Neuronal stem cell (in vitro differentiated cells): ENCODE measurements at regions not wholly inside any gene's neighbourhood (a gene's known extent, or its start where the extent isn't known, plus 50 kb on each side); places are given as distances from the start of the nearest gene placed in this dataset.

ENCODE experiments used
- DNase-seq: peaks from one replicate; pipeline ENCODE4 v3.0.0-alpha.2; 2013; ENCODE audit warnings: low spot score
- H2AFZ ChIP-seq: one replicate; pipeline ENCODE4 v1.6.1; 2013; ENCODE audit warnings: mild to moderate bottlenecking, low read length, inconsistent platforms
- H2AK5ac ChIP-seq: 2 replicates; pipeline ENCODE4 v1.6.1; 2013; ENCODE audit warnings: low read depth, mild to moderate bottlenecking, inconsistent platforms, low read length, moderate library complexity, mixed read lengths
- H2BK120ac ChIP-seq: 2 replicates; pipeline ENCODE4 v1.6.1; 2013; ENCODE audit warnings: low read depth, mild to moderate bottlenecking, inconsistent platforms, low read length, moderate library complexity, mixed read lengths
- H2BK12ac ChIP-seq: one replicate; pipeline ENCODE4 v1.6.1; 2013; ENCODE audit warnings: low read length, inconsistent platforms
- H2BK15ac ChIP-seq: 2 replicates; pipeline ENCODE4 v1.6.1; 2013; ENCODE audit warnings: mild to moderate bottlenecking, low read length, inconsistent platforms, mixed read lengths
- H2BK5ac ChIP-seq: one replicate; pipeline ENCODE4 v1.6.1; 2013; ENCODE audit warnings: inconsistent platforms, mild to moderate bottlenecking, low read length, moderate library complexity
- H3K14ac ChIP-seq: one replicate; pipeline ENCODE4 v1.6.1; 2013; ENCODE audit warnings: low read length, inconsistent platforms
- H3K18ac ChIP-seq: 2 replicates; pipeline ENCODE4 v1.6.1; 2013; ENCODE audit warnings: low read length, inconsistent platforms
- H3K23ac ChIP-seq: 2 replicates; pipeline ENCODE4 v1.6.1; 2013; ENCODE audit warnings: low read depth, mild to moderate bottlenecking, mixed read lengths, low read length, inconsistent platforms; ENCODE audit not compliant: poor library complexity
- H3K27ac ChIP-seq: replicated peaks from 3 replicates; pipeline ENCODE4 v1.5.1; 2013; ENCODE audit warnings: low read length, inconsistent platforms
- H3K27me3 ChIP-seq, 3 experiments: 2 replicates each; pipeline ENCODE4 v1.6.1; 2013; ENCODE audit warnings: low read length in 3 of 3, mild to moderate bottlenecking in 2 of 3, inconsistent platforms in 1 of 3, low read depth in 1 of 3, mixed read lengths in 1 of 3, moderate library complexity in 1 of 3; ENCODE audit not compliant: control insufficient read depth in 3 of 3, insufficient read depth in 3 of 3
- H3K36me3 ChIP-seq, 2 donors: replicated peaks in 1 of 2; 2 replicates each; pipeline ENCODE4 v1.6.1; 2013; ENCODE audit warnings: low read length in 2 of 2; ENCODE audit not compliant: control insufficient read depth in 2 of 2, insufficient read depth in 2 of 2
- H3K4ac ChIP-seq: 2 replicates; pipeline ENCODE4 v1.6.1; 2013; ENCODE audit warnings: inconsistent platforms, mild to moderate bottlenecking, low read length, moderate library complexity
- H3K4me1 ChIP-seq, 2 donors: 1 replicate in 1 of 2; 2 replicates in 1 of 2; pipeline ENCODE4 v1.6.1; 2013; ENCODE audit warnings: low read length in 2 of 2, low read depth in 1 of 2; ENCODE audit not compliant: control insufficient read depth in 2 of 2, insufficient read depth in 1 of 2
- H3K4me2 ChIP-seq: one replicate; pipeline ENCODE4 v1.6.1; 2013; ENCODE audit warnings: mild to moderate bottlenecking, low read length, inconsistent platforms; ENCODE audit not compliant: insufficient read depth, poor library complexity, severe bottlenecking
- H3K4me3 ChIP-seq, 2 donors: 2 replicates each; pipeline ENCODE4 v1.5.1; 2013; ENCODE audit warnings: low read length in 2 of 2, mild to moderate bottlenecking in 2 of 2, inconsistent platforms in 1 of 2, moderate library complexity in 1 of 2
- H3K79me1 ChIP-seq: one replicate; pipeline ENCODE4 v1.6.1; 2013; ENCODE audit warnings: low read depth, mild to moderate bottlenecking, inconsistent platforms, low read length, moderate library complexity
- H3K9ac ChIP-seq: one replicate; pipeline ENCODE4 v1.6.1; 2013; ENCODE audit warnings: mild to moderate bottlenecking, low read depth, low read length, inconsistent platforms; ENCODE audit not compliant: poor library complexity
- H3K9me3 ChIP-seq, 2 donors: replicated peaks in 1 of 2; 2 replicates each; pipeline versions ENCODE3 to v1.6.1; 2013; ENCODE audit warnings: low read length in 2 of 2, mild to moderate bottlenecking in 2 of 2, inconsistent platforms in 1 of 2, low read depth in 1 of 2, mixed read lengths in 1 of 2, moderate library complexity in 1 of 2; ENCODE audit not compliant: control insufficient read depth in 2 of 2, insufficient read depth in 1 of 2
- H4K8ac ChIP-seq: one replicate; pipeline ENCODE4 v1.6.1; 2013; ENCODE audit warnings: low read depth, mild to moderate bottlenecking, inconsistent platforms, low read length, moderate library complexity
- H4K91ac ChIP-seq: one replicate; pipeline ENCODE4 v1.6.1; 2013; ENCODE audit warnings: low read length, low read depth, mild to moderate bottlenecking, inconsistent platforms; ENCODE audit not compliant: poor library complexity
- WGBS, 2 donors: extraction: QIAGEN DNeasy Blood & Tissue Kit; methylation state at CpG; one replicate each; pipeline ENCODE4 v1.1.7; 2013; ENCODE audit warnings: missing lambda C conversion rate in 2 of 2, mixed read lengths in 1 of 2; ENCODE audit not compliant: insufficient read length in 2 of 2, insufficient replicate concordance in 1 of 2; ENCODE audit errors: extremely low coverage in 2 of 2; 5-methylcytosine and 5-hydroxymethylcytosine counted together

DNA sequence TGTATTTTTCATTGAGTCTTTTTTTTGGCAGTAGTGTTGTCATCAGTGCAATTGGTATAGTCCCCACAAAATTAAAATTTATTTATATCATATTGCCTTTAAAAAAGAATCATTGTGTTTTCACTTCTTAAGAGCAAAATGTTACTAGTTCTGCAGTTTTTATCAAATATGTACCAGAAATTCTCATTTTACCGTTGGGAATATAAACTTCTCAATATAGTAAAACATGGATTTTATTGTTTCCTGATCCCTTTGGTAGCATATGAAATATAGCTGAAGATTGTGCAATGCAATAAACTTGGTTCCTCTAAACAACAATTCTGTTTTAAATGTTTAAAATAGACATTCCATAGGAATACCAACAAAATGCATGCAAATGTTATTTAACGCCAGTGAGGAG lies 306.5 kb upstream of the PCDH20 start:
- Histone ChIP-seq H4K91ac (no peak overlapping the region), H3K36me3 (no peaks in the 10 kb centered on the region), H3K27me3 (no peaks in the 10 kb centered on the region), H3K79me1 (no peaks in the 10 kb centered on the region), H3K4me3 (no peak overlapping the region), H3K4me2 (no peak overlapping the region), H3K9me3 (no peaks in the 10 kb centered on the region), H2BK120ac (no peak overlapping the region), H3K18ac (no peak overlapping the region), H2BK12ac (no peak overlapping the region), H3K27ac (no peak overlapping the region), H3K4ac (no peak overlapping the region), H2AK5ac (no peak overlapping the region), H3K4me1 (no peaks in the 10 kb centered on the region), H3K14ac (no peak overlapping the region), H2AFZ (no peak overlapping the region), H2BK15ac (no peak overlapping the region), H4K8ac (no peak overlapping the region), H3K23ac (no peak overlapping the region), H3K9ac (no peak overlapping the region), H2BK5ac (no peak overlapping the region)
- WGBS, 2 donors: no CpG with 5 or more reads among the region's 2 CpGs
- DNase-seq: no peak

DNA sequence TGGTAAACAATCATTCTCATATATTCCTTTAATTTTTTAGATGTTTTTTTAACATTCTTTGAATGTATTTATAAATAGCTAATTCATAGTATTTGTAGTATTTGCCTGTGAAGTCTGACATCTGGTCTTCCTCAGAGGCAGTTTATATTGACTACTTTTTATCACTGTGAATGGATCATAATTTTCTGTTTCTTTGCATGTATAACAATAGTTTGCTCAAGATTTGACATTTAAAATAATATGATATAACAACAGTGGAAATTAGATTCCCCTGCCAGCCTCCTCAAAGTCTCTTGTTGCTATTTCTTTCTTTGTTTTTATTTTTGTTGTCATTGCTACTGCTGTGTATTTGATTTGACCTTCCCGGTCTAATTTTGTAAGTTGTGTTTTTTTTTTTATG lies 297.0 kb upstream of the PCDH20 start:
- H2BK120ac ChIP-seq: no peak overlapping the region
- no peak overlapping the region for H3K9ac ChIP-seq
- H3K4me2 ChIP-seq: no peak overlapping the region
- DNase-seq: no peak
- no CpG with 5 or more reads among the region's 1 CpG for WGBS, 2 donors
- no peak overlapping the region for H2BK15ac ChIP-seq
- H3K79me1 ChIP-seq: no peaks in the 10 kb centered on the region
- no peak overlapping the region for H2AK5ac ChIP-seq
- H3K18ac ChIP-seq: no peak overlapping the region
- H2BK12ac ChIP-seq: no peak overlapping the region
- no peaks in the 10 kb centered on the region for H3K27me3 ChIP-seq
- H3K9me3 ChIP-seq: no peaks in the 10 kb centered on the region
- no peak overlapping the region for H3K27ac ChIP-seq
- H3K14ac ChIP-seq: no peak overlapping the region
- no peak overlapping the region for H3K4ac ChIP-seq
- H3K36me3 ChIP-seq: no peaks in the 10 kb centered on the region
- H4K91ac ChIP-seq: no peak overlapping the region
- no peak overlapping the region for H3K4me3 ChIP-seq
- H4K8ac ChIP-seq: no peak overlapping the region
- H3K23ac ChIP-seq: no peak overlapping the region
- H2AFZ ChIP-seq: no peak overlapping the region
- no peak overlapping the region for H2BK5ac ChIP-seq
- H3K4me1 ChIP-seq: no peaks in the 10 kb centered on the region

DNA sequence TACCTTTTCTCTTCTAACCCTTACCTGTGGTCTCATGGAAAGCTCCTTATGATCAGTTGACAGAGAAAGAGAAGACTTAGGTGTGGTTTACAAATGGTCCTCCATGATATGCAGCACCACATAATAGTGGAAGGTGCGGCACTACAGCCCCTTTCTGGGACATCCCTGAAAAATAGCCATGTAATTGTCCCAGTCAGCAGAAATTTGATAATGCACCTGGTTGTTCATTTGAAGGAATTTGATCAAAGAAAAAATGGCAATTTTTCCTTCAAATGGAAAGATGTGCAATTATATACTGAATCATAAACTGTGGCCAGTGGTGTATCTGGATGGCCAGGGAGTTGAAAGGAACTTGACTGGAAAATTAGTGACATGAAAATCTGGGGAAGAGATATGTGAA lies 293.6 kb upstream of the PCDH20 start:
- Histone ChIP-seq H4K8ac (no peak overlapping the region), H2AFZ (no peak overlapping the region), H3K9ac (no peak overlapping the region), H4K91ac (no peak overlapping the region), H3K4me3 (no peak overlapping the region), H2BK15ac (no peak overlapping the region), H3K79me1 (no peaks in the 10 kb centered on the region), H3K23ac (no peak overlapping the region), H2AK5ac (no peak overlapping the region), H3K4ac (no peak overlapping the region), H3K4me1 (no peaks in the 10 kb centered on the region), H3K4me2 (no peak overlapping the region), H2BK120ac (no peak overlapping the region), H3K27ac (no peak overlapping the region), H3K36me3 (no peaks in the 10 kb centered on the region), H2BK12ac (no peak overlapping the region), H3K27me3 (no peaks in the 10 kb centered on the region), H2BK5ac (no peak overlapping the region), H3K18ac (no peak overlapping the region), H3K14ac (no peak overlapping the region), H3K9me3 (peaks cover 0 to 2% of the 10 kb centered on the region in 2 donors)
- no peak for DNase-seq
- WGBS, 2 donors: no CpG with 5 or more reads among the region's 1 CpG

DNA sequence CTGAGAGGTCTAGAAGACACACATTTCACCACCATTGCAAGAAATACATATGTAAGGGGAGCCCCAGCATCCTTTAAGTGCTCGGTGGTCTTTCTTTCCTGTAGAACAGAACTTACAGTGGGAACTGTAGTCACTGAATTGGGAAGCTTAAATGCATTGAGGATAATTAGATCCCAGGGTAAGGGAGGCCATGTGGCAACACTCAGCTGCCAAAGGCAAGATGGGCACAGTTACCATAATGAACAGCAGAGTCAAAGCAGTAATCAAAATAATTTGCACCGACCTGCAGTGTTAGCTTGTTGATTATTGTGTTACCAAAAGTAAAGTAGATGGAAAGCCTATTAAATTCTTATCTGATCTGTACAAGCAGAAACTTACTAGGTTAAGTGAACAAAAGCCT lies 291.2 kb upstream of the PCDH20 start:
- no peak for DNase-seq
- no peak overlapping the region for H2AFZ ChIP-seq

More for the DNA sequence above, 291.2 kb upstream of the PCDH20 start:
- no peak overlapping the region for H3K18ac ChIP-seq
- H3K79me1 ChIP-seq: no peaks in the 10 kb centered on the region
- no peak overlapping the region for H3K23ac ChIP-seq
- no peak overlapping the region for H3K14ac ChIP-seq
- no peaks in the 10 kb centered on the region for H3K27me3 ChIP-seq
- no peak overlapping the region for H3K4ac ChIP-seq
- H2BK5ac ChIP-seq: no peak overlapping the region
- H2BK12ac ChIP-seq: no peak overlapping the region
- no peak overlapping the region for H2BK15ac ChIP-seq
- no peak overlapping the region for H3K9ac ChIP-seq
- WGBS, 2 donors: no CpG with 5 or more reads among the region's 2 CpGs
- H2BK120ac ChIP-seq: no peak overlapping the region
- no peak overlapping the region for H3K27ac ChIP-seq
- H3K36me3 ChIP-seq: no peaks in the 10 kb centered on the region
- H3K4me2 ChIP-seq: no peak overlapping the region
- no peak overlapping the region for H4K91ac ChIP-seq
- no peak overlapping the region for H4K8ac ChIP-seq
- no peak overlapping the region for H3K4me3 ChIP-seq
- no peaks in the 10 kb centered on the region for H3K4me1 ChIP-seq
- no peak overlapping the region for H2AK5ac ChIP-seq
- H3K9me3 ChIP-seq: peaks cover 0 to 4% of the 10 kb centered on the region in 2 donors
